NB4 (cell line): ENCODE measurements at regions not wholly inside any gene's neighbourhood (a gene's known extent, or its start where the extent isn't known, plus 50 kb on each side); places are given as distances from the start of the nearest gene placed in this dataset.

Experiments used
- DNase-seq: peaks from one replicate; pipeline ENCODE4 v3.0.0; 2010; ENCODE audit warnings: low read depth
- H3K4me3 ChIP-seq: one replicate; pipeline ENCODE4 v1.5.1; 2011; ENCODE audit warnings: mild to moderate bottlenecking, low read depth, low read length, moderate library complexity
- MYC ChIP-seq: IDR thresholded peaks from 2 replicates; pipeline ENCODE4 v1.6.1; 2011; ENCODE audit warnings: low read depth, low read length
- POLR2A ChIP-seq: IDR thresholded peaks from 2 replicates; pipeline ENCODE4 v1.6.1; 2011; ENCODE audit warnings: mild to moderate bottlenecking; ENCODE audit not compliant: insufficient read length; ENCODE audit errors: extremely low read depth
- TF ChIP-seq, protein P1 (sequence below): IDR thresholded peaks from one replicate; pipeline ENCODE4 v1.5.1; 2012; ENCODE audit warnings: low read depth, low read length
- TF ChIP-seq, protein P2 (sequence below): IDR thresholded peaks from 2 replicates; pipeline ENCODE4 v1.6.1; 2011; ENCODE audit warnings: low read depth, low read length

DNA sequence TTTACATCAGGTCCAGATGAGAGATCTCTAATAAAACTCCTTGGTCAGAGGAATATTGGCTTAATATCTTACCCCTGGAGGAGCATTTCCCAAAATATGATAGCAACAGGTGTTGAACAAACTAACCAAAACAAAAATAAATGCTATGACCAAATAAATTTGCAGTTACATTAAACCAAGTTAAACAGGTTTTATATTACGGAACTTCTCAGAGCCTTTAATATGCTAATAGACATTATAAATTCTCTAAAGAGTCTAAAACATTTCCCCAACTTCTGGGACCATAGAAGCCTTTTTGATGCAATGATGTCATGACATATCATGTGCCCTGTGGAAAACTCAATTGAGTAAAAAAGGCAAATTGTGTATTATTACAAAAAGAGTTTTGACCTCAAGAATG lies 90.9 kb upstream of the ARMC2 start:
- TF ChIP-seq MYC: no peak
- no peak for TF ChIP-seq POLR2A
- TF ChIP-seq, protein P1, sequence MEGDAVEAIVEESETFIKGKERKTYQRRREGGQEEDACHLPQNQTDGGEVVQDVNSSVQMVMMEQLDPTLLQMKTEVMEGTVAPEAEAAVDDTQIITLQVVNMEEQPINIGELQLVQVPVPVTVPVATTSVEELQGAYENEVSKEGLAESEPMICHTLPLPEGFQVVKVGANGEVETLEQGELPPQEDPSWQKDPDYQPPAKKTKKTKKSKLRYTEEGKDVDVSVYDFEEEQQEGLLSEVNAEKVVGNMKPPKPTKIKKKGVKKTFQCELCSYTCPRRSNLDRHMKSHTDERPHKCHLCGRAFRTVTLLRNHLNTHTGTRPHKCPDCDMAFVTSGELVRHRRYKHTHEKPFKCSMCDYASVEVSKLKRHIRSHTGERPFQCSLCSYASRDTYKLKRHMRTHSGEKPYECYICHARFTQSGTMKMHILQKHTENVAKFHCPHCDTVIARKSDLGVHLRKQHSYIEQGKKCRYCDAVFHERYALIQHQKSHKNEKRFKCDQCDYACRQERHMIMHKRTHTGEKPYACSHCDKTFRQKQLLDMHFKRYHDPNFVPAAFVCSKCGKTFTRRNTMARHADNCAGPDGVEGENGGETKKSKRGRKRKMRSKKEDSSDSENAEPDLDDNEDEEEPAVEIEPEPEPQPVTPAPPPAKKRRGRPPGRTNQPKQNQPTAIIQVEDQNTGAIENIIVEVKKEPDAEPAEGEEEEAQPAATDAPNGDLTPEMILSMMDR: no peak
- TF ChIP-seq, protein P2, sequence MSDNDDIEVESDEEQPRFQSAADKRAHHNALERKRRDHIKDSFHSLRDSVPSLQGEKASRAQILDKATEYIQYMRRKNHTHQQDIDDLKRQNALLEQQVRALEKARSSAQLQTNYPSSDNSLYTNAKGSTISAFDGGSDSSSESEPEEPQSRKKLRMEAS: no peak
- no peak for DNase-seq
- H3K4me3 ChIP-seq: no peak overlapping the region

DNA sequence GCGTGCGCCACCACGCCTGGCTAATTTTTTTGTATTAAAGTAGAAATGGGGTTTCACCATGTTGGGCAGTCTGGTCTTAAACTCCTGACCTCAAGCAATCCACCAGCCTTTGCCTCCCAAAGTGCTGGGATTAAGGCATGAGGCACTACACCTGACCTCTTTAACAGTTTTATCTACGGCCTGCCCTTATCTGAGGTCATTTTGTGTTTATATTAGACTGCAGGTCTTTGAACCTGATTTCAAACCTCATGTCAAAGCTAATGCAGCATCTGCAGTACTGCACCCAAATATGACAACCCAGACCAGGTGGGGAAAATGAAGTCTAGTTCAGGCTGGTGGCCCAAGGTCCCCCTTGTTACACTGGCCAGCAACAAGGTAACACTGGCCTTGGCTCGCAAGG lies 89.3 kb upstream of the ARMC2 start:
- H3K4me3 ChIP-seq: no peak overlapping the region
- TF ChIP-seq, protein P1: no peak
- no peak for TF ChIP-seq POLR2A
- TF ChIP-seq MYC: no peak
- TF ChIP-seq, protein P2: no peak
- DNase-seq: no peak

- TF ChIP-seq POLR2A (no peak), MYC (no peak)
- TF ChIP-seq, protein P1: no peak
- TF ChIP-seq, protein P2: 0 out of 2 replicates have a peak, but pooled peaks have one; percentile 25
- H3K4me3 ChIP-seq: no peak overlapping the region
- peak; percentile 93 for DNase-seq
Measured at GRCh38 chr6:108760126-108761050, 87.8 kb upstream of the ARMC2 start.

DNA sequence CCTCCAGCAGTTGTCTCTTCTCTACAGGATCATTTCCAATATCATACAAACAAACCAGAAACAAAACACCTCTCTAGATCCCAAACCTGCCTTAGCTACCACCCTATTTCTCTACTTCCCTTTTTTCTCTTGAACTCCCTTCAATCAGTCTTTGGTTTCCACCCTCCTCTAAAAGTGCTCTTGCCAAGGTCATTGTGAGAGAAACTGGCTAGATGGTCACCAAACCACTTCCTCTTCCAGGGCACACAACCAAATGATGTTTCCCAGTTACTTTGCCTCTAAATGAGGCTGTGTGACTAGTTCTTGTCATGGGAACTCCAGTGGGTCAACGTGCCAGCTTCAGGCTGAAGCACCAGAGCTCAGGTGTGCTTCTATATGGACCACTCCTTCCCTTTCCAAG lies 85.8 kb upstream of the ARMC2 start:
- no peak overlapping the region for H3K4me3 ChIP-seq
- DNase-seq: peak; percentile 94
- TF ChIP-seq POLR2A (no peak), MYC (no peak)
- TF ChIP-seq, protein P2: no peak
- TF ChIP-seq, protein P1: no peak

- H3K4me3 ChIP-seq: no peak overlapping the region
- TF ChIP-seq POLR2A: no peak
- no peak for DNase-seq
Measured at GRCh38 chr6:108763931-108764579, 84.2 kb upstream of the ARMC2 start.

DNA sequence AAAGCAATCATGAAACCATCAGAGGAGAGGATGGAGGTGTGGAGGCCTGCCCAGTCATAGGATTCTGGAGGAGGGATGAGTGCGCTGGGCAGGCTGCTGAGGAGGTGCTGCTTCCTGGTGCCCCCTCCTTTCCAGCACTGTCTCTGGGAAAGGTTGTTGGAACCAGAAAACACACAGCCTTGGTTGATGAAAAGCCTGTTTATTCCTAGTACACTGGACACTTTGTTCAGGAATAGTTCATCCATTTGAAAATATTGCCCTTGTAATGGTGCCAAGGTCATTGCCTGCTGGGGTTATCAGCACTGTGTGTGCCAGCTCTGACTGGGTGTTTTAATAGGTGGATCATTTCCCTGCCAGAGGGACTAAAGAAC lies 83.7 kb upstream of the ARMC2 start:
- TF ChIP-seq MYC (no peak), POLR2A (no peak)
- TF ChIP-seq, protein P2: no peak
- TF ChIP-seq, protein P1: no peak
- no peak overlapping the region for H3K4me3 ChIP-seq
- DNase-seq: no peak
